ENCODE measurements at regions not wholly inside any gene's neighbourhood (a gene's known extent, or its start where the extent isn't known, plus 50 kb on each side); places are given as distances from the start of the nearest gene placed in this dataset.
A peak's percentile ranks its signal among the peaks of the same experiment; 100 is the strongest.

- TF ChIP-seq CTCF (IDR thresholded peaks at IDR 0.05): no peak
- no peak overlapping the region for H3K4me3 ChIP-seq
- no peak overlapping the region for H3K9ac ChIP-seq (ENCODE audit: low read depth in 2 of 2, low read length in 2 of 2)
- no peaks in the 10 kb centered on the region for H3K27me3 ChIP-seq
- no peaks in the 10 kb centered on the region for H3K4me1 ChIP-seq
- intact Hi-C loops (cut with DNase I): no loop called here
- DNase-seq: no peak
- H3K9me3 ChIP-seq: no peaks in the 10 kb centered on the region
- no peak overlapping the region for H3K27ac ChIP-seq
- no peaks in the 10 kb centered on the region for H3K36me3 ChIP-seq
Measured at GRCh38 chr12:18008642-18009041, 81.4 kb downstream of the RERGL start.

- intact Hi-C loops (cut with DNase I): no loop called here
Measured at GRCh38 chr12:17999174-17999801, 90.7 kb downstream of the RERGL start.

GRCh38 chr12:17992002-17992656 is 97.9 kb downstream of the RERGL start:
- Histone ChIP-seq H3K4me1 (no peaks in the 10 kb centered on the region), H3K9ac (ENCODE audit: low read depth in 2 of 2, low read length in 2 of 2) (no peak overlapping the region), H3K27ac (no peak overlapping the region), H3K36me3 (no peaks in the 10 kb centered on the region), H3K4me3 (no peak overlapping the region), H3K27me3 (no peaks in the 10 kb centered on the region), H3K9me3 (no peaks in the 10 kb centered on the region)
- TF ChIP-seq CTCF (IDR thresholded peaks at IDR 0.05): peak; percentile 60
- DNase-seq: no peak
- intact Hi-C loops (cut with DNase I): no loop called here

More at GRCh38 chr12:17999174-17999801, 90.7 kb downstream of the RERGL start:
- Histone ChIP-seq H3K4me3 (no peak overlapping the region), H3K4me1 (no peaks in the 10 kb centered on the region), H3K36me3 (no peaks in the 10 kb centered on the region), H3K27ac (no peak overlapping the region), H3K27me3 (no peaks in the 10 kb centered on the region), H3K9ac (ENCODE audit: low read depth in 2 of 2, low read length in 2 of 2) (no peak overlapping the region), H3K9me3 (no peaks in the 10 kb centered on the region)
- no peak for DNase-seq
- no peak for TF ChIP-seq CTCF (IDR thresholded peaks at IDR 0.05)

GRCh38 chr12:17982556-17982955 is 107.4 kb downstream of the RERGL start:
- Histone ChIP-seq H3K9me3 (no peaks in the 10 kb centered on the region), H3K4me1 (no peaks in the 10 kb centered on the region), H3K36me3 (no peaks in the 10 kb centered on the region), H3K27me3 (no peaks in the 10 kb centered on the region), H3K27ac (no peak overlapping the region), H3K9ac (ENCODE audit: low read depth in 2 of 2, low read length in 2 of 2) (no peak overlapping the region), H3K4me3 (no peak overlapping the region)
- intact Hi-C loops (cut with DNase I): no loop called here
- no peak for TF ChIP-seq CTCF (IDR thresholded peaks at IDR 0.05)
- no peak for DNase-seq

GRCh38 chr12:17976202-17976601 is 113.8 kb downstream of the RERGL start:
- TF ChIP-seq CTCF (IDR thresholded peaks at IDR 0.05): no peak
- H3K27ac ChIP-seq: no peak overlapping the region
- H3K4me1 ChIP-seq: no peaks in the 10 kb centered on the region
- H3K27me3 ChIP-seq: no peaks in the 10 kb centered on the region
- H3K9me3 ChIP-seq: no peaks in the 10 kb centered on the region
- no peak for DNase-seq
- intact Hi-C loops (cut with DNase I): no loop called here
- H3K4me3 ChIP-seq: no peak overlapping the region
- H3K9ac ChIP-seq (ENCODE audit: low read depth in 2 of 2, low read length in 2 of 2): no peak overlapping the region
- no peaks in the 10 kb centered on the region for H3K36me3 ChIP-seq

Data from colonic mucosa (tissue), 4 donors.